ENCODE measurements at regions not wholly inside any gene's neighbourhood (a gene's known extent, or its start where the extent isn't known, plus 50 kb on each side); places are given as distances from the start of the nearest gene placed in this dataset.

DNA sequence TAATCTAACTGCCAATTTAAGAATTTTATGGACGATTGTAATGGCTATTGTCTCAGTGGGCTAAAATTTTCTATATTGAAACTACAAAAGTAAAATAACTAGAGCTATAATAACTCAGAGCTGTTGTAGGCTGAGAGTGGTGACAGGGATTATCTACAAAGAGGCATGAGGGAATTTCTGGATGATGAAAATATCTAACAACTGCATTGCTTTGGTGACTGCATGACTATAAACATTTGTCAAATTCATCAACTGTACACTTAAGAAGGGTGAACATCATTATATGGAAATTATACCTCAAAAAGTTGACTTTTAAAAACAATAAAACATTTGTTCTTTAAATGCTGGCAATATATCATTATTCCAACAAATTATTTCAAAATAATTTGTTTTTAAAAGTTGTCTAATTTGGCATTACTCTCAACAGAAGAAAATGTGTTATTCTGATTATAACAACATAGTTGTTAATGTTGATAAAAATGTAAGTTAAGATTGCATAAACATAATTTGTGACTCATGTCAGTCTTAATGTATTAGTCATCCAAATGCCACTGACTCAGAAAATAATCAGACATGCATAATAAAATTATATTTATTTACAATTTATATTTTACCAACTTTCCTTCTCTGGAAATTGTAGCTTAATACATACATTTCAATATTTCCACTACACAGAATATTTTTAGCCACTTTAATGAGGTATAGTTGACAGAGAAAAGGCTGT, 865.1 kb upstream of the VRK2 start:
- H3K36me3 ChIP-seq, result no peaks in the 10 kb centered on the region
- 25 to 54% methylated on average over 1 of the region's 1 CpG for WGBS, 2 donors
- no peaks in the 10 kb centered on the region for H3K4me1 ChIP-seq
- no peak overlapping the region for H3K27ac ChIP-seq
- DNase-seq, result no peak
- H3K4me3 ChIP-seq, result no peak overlapping the region
- no peaks in the 10 kb centered on the region for H3K9me3 ChIP-seq
- TF ChIP-seq CTCF (IDR thresholded peaks at IDR 0.05) (no peak), EP300 (IDR thresholded peaks at IDR 0.05) (no peak), POLR2A (IDR thresholded peaks at IDR 0.05) (no peak), POLR2AphosphoS5 (IDR thresholded peaks at IDR 0.05) (no peak)
- intact Hi-C loops (cut with DNase I), result no loop called here
- no peaks in the 10 kb centered on the region for H3K27me3 ChIP-seq

GRCh38 chr2:57182916-57183315, 863.7 kb upstream of the VRK2 start:
- intact Hi-C loops (cut with DNase I), result no loop called here
- no peak for DNase-seq
- no peak for TF ChIP-seq POLR2AphosphoS5 (IDR thresholded peaks at IDR 0.05)
- TF ChIP-seq CTCF (IDR thresholded peaks at IDR 0.05), result no peak
- no peak for TF ChIP-seq POLR2A (IDR thresholded peaks at IDR 0.05)
- TF ChIP-seq EP300 (IDR thresholded peaks at IDR 0.05), result no peak

GRCh38 chr2:57185568-57185967, 861.0 kb upstream of the VRK2 start:
- H3K4me3 ChIP-seq, result no peak overlapping the region
- intact Hi-C loops (cut with DNase I), result no loop called here
- no peaks in the 10 kb centered on the region for H3K27me3 ChIP-seq
- H3K36me3 ChIP-seq, result no peaks in the 10 kb centered on the region
- no peak overlapping the region for H3K27ac ChIP-seq
- H3K9me3 ChIP-seq, result no peaks in the 10 kb centered on the region
- no peak for TF ChIP-seq EP300 (IDR thresholded peaks at IDR 0.05)
- TF ChIP-seq CTCF (IDR thresholded peaks at IDR 0.05), result no peak
- no peak for TF ChIP-seq POLR2AphosphoS5 (IDR thresholded peaks at IDR 0.05)
- TF ChIP-seq POLR2A (IDR thresholded peaks at IDR 0.05), result no peak
- DNase-seq, result no peak
- 62 to 85% methylated on average over 3 of the region's 3 CpGs for WGBS, 2 donors
- no peaks in the 10 kb centered on the region for H3K4me1 ChIP-seq

More at GRCh38 chr2:57182916-57183315, 863.7 kb upstream of the VRK2 start:
- Histone ChIP-seq H3K36me3 (no peaks in the 10 kb centered on the region), H3K27me3 (no peaks in the 10 kb centered on the region), H3K9me3 (no peaks in the 10 kb centered on the region), H3K4me1 (no peaks in the 10 kb centered on the region), H3K27ac (no peak overlapping the region), H3K4me3 (no peak overlapping the region)

DNA sequence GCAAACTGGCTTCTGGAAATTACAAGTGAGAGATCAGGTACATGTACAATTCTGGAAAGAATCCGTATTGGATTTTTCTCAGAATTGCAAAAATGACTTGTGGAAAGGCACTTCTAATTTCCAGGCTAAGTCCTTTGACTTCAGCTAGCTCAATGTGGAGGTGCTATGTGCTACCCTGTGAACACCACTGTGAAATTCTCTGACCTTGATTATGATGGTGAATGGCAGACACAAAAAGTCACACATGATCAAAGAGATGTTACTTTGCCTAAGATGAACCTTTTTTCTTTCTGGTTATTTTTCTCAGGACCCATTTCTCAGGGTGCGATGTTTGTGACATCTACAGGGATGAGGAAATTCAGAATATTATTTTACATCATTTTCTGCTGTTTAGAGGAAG, 856.6 kb upstream of the VRK2 start:
- Histone ChIP-seq H3K4me3 (no peak overlapping the region), H3K36me3 (no peaks in the 10 kb centered on the region), H3K27me3 (no peaks in the 10 kb centered on the region), H3K9me3 (no peaks in the 10 kb centered on the region), H3K4me1 (no peaks in the 10 kb centered on the region), H3K27ac (no peak overlapping the region)
- WGBS, 2 donors, result 82 to 88% methylated on average over 2 of the region's 2 CpGs
- TF ChIP-seq EP300 (IDR thresholded peaks at IDR 0.05), result no peak
- no peak for TF ChIP-seq POLR2A (IDR thresholded peaks at IDR 0.05)
- no peak for TF ChIP-seq POLR2AphosphoS5 (IDR thresholded peaks at IDR 0.05)
- no peak for TF ChIP-seq CTCF (IDR thresholded peaks at IDR 0.05)
- no peak for DNase-seq
- intact Hi-C loops (cut with DNase I), result no loop called here

DNA sequence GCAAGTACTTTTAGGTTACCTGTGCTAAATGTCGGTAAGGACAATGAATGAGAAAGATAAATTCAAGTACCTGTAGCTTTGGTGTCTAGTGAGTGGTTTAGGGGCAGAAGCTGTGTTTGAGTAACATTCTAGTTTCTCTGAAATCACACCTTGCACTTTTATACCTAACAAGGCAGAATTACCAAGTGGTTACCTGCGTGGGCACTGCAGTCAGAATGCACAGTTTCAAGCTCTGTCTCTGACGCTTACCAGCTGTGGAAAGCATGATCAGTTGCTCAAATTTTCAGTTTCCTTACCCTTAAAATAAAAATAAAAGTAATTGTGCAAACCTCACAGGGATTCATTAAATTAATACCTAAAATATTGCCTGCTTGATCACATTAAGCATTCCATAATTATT, 846.9 kb upstream of the VRK2 start:
- Histone ChIP-seq H3K27ac (no peak overlapping the region), H3K36me3 (no peaks in the 10 kb centered on the region), H3K4me1 (no peaks in the 10 kb centered on the region), H3K27me3 (no peaks in the 10 kb centered on the region), H3K4me3 (no peak overlapping the region), H3K9me3 (no peaks in the 10 kb centered on the region)
- intact Hi-C loops (cut with DNase I), result no loop called here
- 67 to 79% methylated on average over 3 of the region's 3 CpGs for WGBS, 2 donors
- TF ChIP-seq POLR2A (IDR thresholded peaks at IDR 0.05), result no peak
- no peak for TF ChIP-seq CTCF (IDR thresholded peaks at IDR 0.05)
- TF ChIP-seq EP300 (IDR thresholded peaks at IDR 0.05), result no peak
- no peak for TF ChIP-seq POLR2AphosphoS5 (IDR thresholded peaks at IDR 0.05)
- no peak for DNase-seq
